Activated naive CD4-positive, alpha-beta T cell (primary cell): ENCODE measurements at regions not wholly inside any gene's neighbourhood (a gene's known extent, or its start where the extent isn't known, plus 50 kb on each side); places are given as distances from the start of the nearest gene placed in this dataset.
A peak's percentile ranks its signal among the peaks of the same experiment; 100 is the strongest.

Experiments
- DNase-seq, 4 experiments: peaks; one replicate each; lab custom pipeline; 2025; lab: John Stamatoyannopoulos, UW

DNA sequence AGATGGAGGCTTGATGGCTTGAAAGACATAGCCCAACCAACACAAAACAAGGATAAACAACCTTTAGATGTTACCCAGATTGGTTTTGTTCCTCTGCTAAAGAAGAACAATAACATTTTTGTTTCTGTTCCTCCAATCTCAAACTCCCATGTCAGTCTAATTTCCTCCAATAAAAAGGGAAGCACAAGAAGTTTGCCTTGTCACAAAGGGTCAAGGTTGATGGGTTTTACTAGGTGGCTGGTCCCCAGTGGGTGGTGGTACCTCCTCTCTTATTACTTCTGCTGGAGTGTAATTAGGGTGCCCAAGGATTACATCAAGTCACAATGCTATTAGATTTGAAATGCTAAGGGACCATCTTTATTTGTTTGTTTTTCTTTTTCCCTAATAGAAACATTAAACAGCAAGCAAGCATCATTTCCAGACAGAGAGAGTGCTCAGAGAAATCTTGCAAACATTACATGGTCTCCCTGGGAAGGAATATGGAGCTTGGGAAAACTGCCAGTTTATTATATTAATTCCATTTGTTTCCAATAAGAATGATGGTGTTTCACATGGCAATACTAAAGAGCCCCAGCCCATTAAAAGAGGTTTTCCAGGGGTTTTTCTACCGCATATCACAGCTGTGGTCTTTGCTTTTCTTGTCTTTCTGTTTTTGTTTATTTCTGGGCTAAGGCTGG, 78.3 kb upstream of the AOAH start:
- no peak for DNase-seq

DNA sequence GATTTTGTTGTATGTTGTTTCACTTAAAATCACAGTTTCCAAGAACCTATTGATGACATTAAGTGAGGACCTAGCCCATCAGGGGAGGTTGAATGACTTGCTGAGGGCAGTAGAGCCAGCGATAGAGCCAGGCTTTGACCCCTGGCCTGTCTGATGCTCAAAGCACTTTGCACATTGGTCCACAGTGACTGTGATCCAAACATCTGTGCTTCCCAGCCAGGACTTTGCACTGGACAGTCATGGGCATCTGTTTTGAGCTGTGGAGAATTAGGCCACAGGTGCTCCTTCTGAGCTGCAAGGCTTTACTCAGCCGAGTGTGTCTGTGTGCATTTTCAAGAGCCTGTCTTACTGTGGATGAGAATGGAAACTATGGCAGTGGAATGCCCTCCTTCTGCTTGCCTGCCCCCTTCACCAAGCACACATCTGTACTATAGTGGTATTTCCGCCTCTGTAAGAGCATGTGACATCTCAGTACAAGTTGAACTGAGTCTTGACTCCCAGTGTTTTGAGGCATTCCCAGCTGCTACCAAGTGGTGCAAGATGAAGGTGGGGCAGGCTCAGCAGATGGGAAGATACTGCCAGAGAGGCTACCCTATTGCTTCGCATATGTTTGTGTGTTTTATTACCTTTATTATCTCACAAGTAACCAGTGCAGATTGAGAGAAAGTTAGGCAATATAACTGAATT, 72.7 kb upstream of the AOAH start:
- DNase-seq = no peak

GRCh38 chr7:36795451-36796021, 71.2 kb upstream of the AOAH start:
- DNase-seq = no peak

DNA sequence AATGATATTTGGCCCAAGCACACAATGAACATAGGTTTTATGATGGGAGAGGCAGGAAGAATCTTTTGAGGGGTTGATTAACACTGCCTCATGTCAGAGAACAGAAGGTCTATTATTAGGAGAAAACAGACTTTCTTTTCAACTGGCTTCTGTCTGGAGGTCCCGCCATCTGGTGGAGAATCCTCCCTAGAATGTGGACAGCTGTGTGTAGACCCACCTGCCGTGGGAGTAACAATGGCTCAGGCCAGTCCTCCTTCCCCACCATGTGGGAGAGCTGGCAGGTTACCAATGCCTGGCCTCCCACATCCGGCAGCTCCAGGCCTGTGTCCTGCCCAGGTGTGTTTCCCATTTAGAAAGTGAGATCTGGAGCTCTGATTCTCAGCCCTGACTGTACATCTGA, 70.4 kb upstream of the AOAH start:
- DNase-seq = no peak

DNA sequence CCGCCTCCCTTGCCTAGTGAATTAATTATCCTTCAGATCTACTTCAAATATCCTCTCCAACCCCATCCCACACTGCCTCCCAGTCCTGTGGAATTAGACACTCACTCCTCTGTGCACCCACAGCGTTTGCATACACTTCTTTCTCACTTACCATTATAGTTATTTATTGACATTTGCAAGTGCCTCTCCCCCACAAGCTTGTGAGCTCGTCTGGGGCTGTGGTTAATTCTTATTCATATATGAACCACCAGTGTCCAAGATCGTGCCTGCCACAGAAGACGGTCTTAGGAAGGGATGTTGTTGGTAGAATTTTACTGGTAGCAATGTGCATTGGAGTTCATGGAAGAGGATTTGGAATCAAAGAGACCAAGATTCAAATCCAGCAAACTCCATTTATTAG, 68.1 kb upstream of the AOAH start:
- DNase-seq = no peak

DNA sequence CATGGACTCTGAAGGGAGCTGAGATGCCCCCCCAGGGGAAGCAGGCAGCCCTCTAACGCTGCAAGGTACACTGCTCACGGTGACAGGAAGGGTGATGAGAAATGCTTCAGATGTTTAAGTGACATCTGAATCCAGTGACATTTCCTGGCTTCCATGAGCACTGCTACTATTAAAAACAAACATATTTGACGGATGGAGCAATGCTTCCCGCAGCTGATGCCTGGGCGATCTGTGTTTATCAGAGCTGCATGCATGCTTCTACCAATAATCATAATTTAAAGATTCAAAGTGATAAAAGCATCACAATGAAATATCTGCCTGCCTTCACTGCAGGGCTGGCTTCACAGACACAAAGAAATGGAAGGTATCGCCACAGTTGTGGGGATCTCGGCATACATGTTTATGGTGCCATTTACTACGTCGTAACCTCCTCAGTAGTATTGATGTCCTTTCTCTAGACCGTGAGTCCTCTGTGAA, 66.1 kb upstream of the AOAH start:
- peak in 1 of 4 experiments; percentile 14 for DNase-seq

- DNase-seq = no peak
Observed at GRCh38 chr7:36788825-36789470, 64.7 kb upstream of the AOAH start.

GRCh38 chr7:36787933-36788378, 63.7 kb upstream of the AOAH start:
- DNase-seq = no peak

DNA sequence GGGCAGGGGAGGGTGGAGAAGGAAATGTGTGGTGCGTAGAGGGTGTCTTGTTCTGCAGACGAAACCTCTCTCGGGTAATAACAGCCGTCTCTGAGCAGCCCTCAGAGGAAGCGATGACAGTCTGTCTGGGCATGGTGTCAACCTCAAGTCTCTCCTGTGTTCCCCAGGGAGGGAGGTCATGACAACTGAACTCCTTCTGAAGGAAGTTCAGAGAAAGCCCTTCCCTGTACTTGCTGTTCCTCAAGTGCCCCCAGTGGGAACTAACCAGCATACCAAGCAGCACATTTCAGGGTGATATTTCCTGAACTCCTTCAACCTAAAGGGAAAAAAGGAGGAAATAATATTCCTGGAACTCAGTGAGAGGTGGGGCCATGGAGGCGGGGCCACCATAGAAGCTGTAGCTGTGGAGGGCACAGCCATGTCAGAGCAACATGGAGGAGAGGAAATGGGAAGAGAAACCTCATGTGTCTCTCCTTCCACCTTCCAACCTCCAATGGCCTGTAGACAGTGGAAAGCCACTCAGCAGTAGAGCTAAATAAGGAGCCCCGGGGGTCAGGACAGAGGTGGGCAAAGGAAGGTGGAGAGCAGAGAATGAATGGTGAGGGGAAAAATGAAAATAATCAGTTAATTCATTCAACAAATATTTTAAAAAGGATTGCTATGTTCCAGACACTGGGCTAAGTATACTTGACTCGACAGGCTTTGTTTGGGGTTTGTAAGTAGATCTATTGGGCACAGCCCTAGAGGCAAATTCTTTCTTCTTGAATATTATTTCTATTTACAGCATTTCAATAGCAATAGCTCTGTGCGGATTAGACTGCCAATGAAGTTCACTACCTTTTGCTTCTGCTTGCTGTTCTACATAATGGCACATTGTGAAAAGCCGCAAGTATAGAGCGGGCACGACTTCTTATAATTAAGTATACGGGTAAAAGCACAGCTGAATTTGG, 61.0 kb upstream of the AOAH start:
- peak in 2 of 4 experiments; percentile 27 to 43 for DNase-seq

- DNase-seq = peak in 1 of 4 experiments; percentile 8
Observed at GRCh38 chr7:36781011-36781738, 56.9 kb upstream of the AOAH start.

- no peak for DNase-seq
Observed at GRCh38 chr7:36777855-36778254, 53.6 kb upstream of the AOAH start.

- peak in 1 of 4 experiments; percentile 11 for DNase-seq
Observed at GRCh38 chr7:36777062-36777461, 52.8 kb upstream of the AOAH start.

- DNase-seq = no peak
Observed at GRCh38 chr7:36775676-36776075, 51.4 kb upstream of the AOAH start.

DNA sequence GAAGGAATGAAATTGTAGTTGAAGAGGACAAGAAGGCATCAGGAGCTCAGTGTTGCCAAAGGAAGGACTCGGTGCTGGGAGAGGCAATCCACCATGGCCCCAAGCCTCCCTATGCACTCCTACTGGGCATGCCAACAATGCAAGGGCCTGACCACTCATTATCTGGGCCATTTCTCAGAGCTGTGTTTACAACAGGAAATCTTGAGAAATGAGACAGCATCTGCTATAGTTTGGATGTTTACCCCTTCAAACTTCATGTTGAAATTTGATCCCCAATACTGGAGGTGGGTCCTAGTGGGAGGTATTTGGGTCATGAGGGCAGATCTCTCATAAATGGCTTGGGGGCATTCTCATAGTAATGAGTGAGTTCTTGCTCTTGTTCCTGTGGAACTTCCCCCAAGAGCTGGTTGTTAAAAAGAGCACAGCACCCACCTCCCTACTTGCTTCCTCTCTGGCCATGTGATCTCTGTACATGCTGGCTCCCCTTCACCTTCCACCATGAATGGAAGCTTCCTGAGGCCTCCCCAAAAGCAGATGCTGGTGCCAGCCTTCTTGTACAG, 50.8 kb upstream of the AOAH start:
- DNase-seq = no peak
